DMS114 treated with DMSO at 0.1 percent for 48 hours (cell line): ENCODE measurements at regions not wholly inside any gene's neighbourhood (a gene's known extent, or its start where the extent isn't known, plus 50 kb on each side); places are given as distances from the start of the nearest gene placed in this dataset.

Experiments used
- DNase-seq: peaks from one replicate; lab custom pipeline; 2025; ENCODE audit not compliant: unreplicated experiment; lab: John Stamatoyannopoulos, UW

GRCh38 chr3:182190056-182190455 lies 478.3 kb downstream of the SOX2 start:
- DNase-seq: no peak

- DNase-seq: no peak
These were observed 486.6 kb downstream of the SOX2 start for GRCh38 chr3:182198345-182198744.

GRCh38 chr3:182201456-182202168 lies 489.9 kb downstream of the SOX2 start:
- DNase-seq: no peak

GRCh38 chr3:182212479-182213076 lies 500.9 kb downstream of the SOX2 start:
- DNase-seq: no peak

- no peak for DNase-seq
These were observed 502.7 kb downstream of the SOX2 start for GRCh38 chr3:182214416-182214815.

GRCh38 chr3:182215881-182216280 lies 504.2 kb downstream of the SOX2 start:
- DNase-seq: no peak

GRCh38 chr3:182216311-182216970 lies 504.7 kb downstream of the SOX2 start:
- DNase-seq: no peak

- no peak for DNase-seq
These were observed 508.3 kb downstream of the SOX2 start for GRCh38 chr3:182220013-182220412.

- no peak for DNase-seq
These were observed 508.7 kb downstream of the SOX2 start for GRCh38 chr3:182220471-182220870.

GRCh38 chr3:182226995-182227394 lies 515.3 kb downstream of the SOX2 start:
- DNase-seq: no peak

GRCh38 chr3:182233405-182233804 lies 521.7 kb downstream of the SOX2 start:
- no peak for DNase-seq

- DNase-seq: no peak
These were observed 522.2 kb downstream of the SOX2 start for GRCh38 chr3:182233957-182234356.

- no peak for DNase-seq
These were observed 523.2 kb downstream of the SOX2 start for GRCh38 chr3:182234881-182235280.

GRCh38 chr3:182235504-182235903 lies 523.8 kb downstream of the SOX2 start:
- no peak for DNase-seq

- DNase-seq: no peak
These were observed 526.4 kb downstream of the SOX2 start for GRCh38 chr3:182238126-182238525.

GRCh38 chr3:182239316-182239715 lies 527.6 kb downstream of the SOX2 start:
- DNase-seq: no peak

- no peak for DNase-seq
These were observed 528.7 kb downstream of the SOX2 start for GRCh38 chr3:182240474-182240873.

- no peak for DNase-seq
These were observed 529.6 kb downstream of the SOX2 start for GRCh38 chr3:182241196-182241765.

GRCh38 chr3:182241766-182242488 lies 530.2 kb downstream of the SOX2 start:
- no peak for DNase-seq

GRCh38 chr3:182242489-182242942 lies 530.8 kb downstream of the SOX2 start:
- DNase-seq: no peak

- DNase-seq: no peak
These were observed 531.9 kb downstream of the SOX2 start for GRCh38 chr3:182243625-182244024.
